Mesenchymal stem cell (in vitro differentiated cells and primary cell): ENCODE measurements at regions not wholly inside any gene's neighbourhood (a gene's known extent, or its start where the extent isn't known, plus 50 kb on each side); places are given as distances from the start of the nearest gene placed in this dataset.

ENCODE experiments used
- DNase-seq: peaks from one replicate; pipeline ENCODE4 v3.0.0-alpha.2; 2013
- H2AFZ ChIP-seq: one replicate; pipeline ENCODE4 v1.6.1; 2013; ENCODE audit warnings: low read depth, mild to moderate bottlenecking, control low read depth, inconsistent platforms, low read length, moderate library complexity
- H2AK5ac ChIP-seq: 2 replicates; pipeline ENCODE4 v1.6.1; 2013; ENCODE audit warnings: low read length, moderate library complexity, mild to moderate bottlenecking, inconsistent platforms; ENCODE audit not compliant: severe bottlenecking
- H2BK120ac ChIP-seq: one replicate; pipeline ENCODE4 v1.6.1; 2013; ENCODE audit warnings: low read depth, mild to moderate bottlenecking, inconsistent platforms, low read length, moderate library complexity
- H2BK12ac ChIP-seq, 2 experiments: one replicate each; pipeline ENCODE4 v1.6.1; 2013; ENCODE audit warnings: inconsistent platforms in 2 of 2, low read length in 2 of 2, mild to moderate bottlenecking in 2 of 2, moderate library complexity in 2 of 2, control low read depth in 1 of 2
- H2BK15ac ChIP-seq: one replicate; pipeline ENCODE4 v1.6.1; 2013; ENCODE audit warnings: mild to moderate bottlenecking, low read depth, inconsistent platforms; ENCODE audit not compliant: poor library complexity, severe bottlenecking
- H2BK5ac ChIP-seq: 2 replicates; pipeline ENCODE4 v1.6.1; 2013; ENCODE audit warnings: low read depth, mild to moderate bottlenecking, low read length, control low read depth, inconsistent platforms; ENCODE audit not compliant: poor library complexity, severe bottlenecking
- H3K14ac ChIP-seq, 2 experiments: one replicate each; pipeline ENCODE4 v1.6.1; 2013; ENCODE audit warnings: inconsistent platforms in 2 of 2, low read length in 2 of 2, control low read depth in 1 of 2, mild to moderate bottlenecking in 1 of 2, moderate library complexity in 1 of 2
- H3K18ac ChIP-seq, 2 experiments: one replicate each; pipeline ENCODE4 v1.6.1; 2013; ENCODE audit warnings: inconsistent platforms in 2 of 2, low read length in 2 of 2, control low read depth in 1 of 2, low read depth in 1 of 2, mild to moderate bottlenecking in 1 of 2
- H3K23ac ChIP-seq, 2 experiments: one replicate each; pipeline ENCODE4 v1.6.1; 2013; ENCODE audit warnings: inconsistent platforms in 2 of 2, low read length in 2 of 2, mild to moderate bottlenecking in 2 of 2, moderate library complexity in 2 of 2, control low read depth in 1 of 2
- H3K27ac ChIP-seq: 2 replicates; pipeline ENCODE4 v1.5.1; 2013; ENCODE audit warnings: mild to moderate bottlenecking, moderate library complexity, low read length, control low read depth, inconsistent platforms; ENCODE audit not compliant: poor library complexity, severe bottlenecking
- H3K27me3 ChIP-seq, 2 experiments: 2 replicates each; pipeline versions ENCODE4 v1.6.1 to v1.7.0; 2013; ENCODE audit warnings: low read length in 2 of 2, mild to moderate bottlenecking in 2 of 2, moderate library complexity in 2 of 2, control low read depth in 1 of 2, inconsistent platforms in 1 of 2; ENCODE audit not compliant: control insufficient read depth in 1 of 2, insufficient read depth in 1 of 2
- H3K36me3 ChIP-seq, 2 experiments: 2 replicates each; pipeline versions ENCODE4 v1.6.1 to v1.7.0; 2013; ENCODE audit warnings: low read length in 2 of 2, control low read depth in 1 of 2, inconsistent platforms in 1 of 2, low read depth in 1 of 2, mild to moderate bottlenecking in 1 of 2; ENCODE audit not compliant: insufficient read depth in 2 of 2, control insufficient read depth in 1 of 2
- H3K4ac ChIP-seq, 2 experiments: one replicate each; pipeline ENCODE4 v1.6.1; 2013; ENCODE audit warnings: inconsistent platforms in 2 of 2, low read length in 2 of 2, mild to moderate bottlenecking in 2 of 2, moderate library complexity in 2 of 2, control low read depth in 1 of 2, low read depth in 1 of 2
- H3K4me1 ChIP-seq: 2 replicates; pipeline ENCODE4 v1.6.1; 2013; ENCODE audit warnings: low read depth, low read length, control low read depth; ENCODE audit not compliant: control insufficient read depth, insufficient read depth
- H3K4me2 ChIP-seq: 2 replicates; pipeline ENCODE4 v1.6.1; 2013; ENCODE audit warnings: low read length, mild to moderate bottlenecking, inconsistent platforms; ENCODE audit not compliant: poor library complexity, severe bottlenecking
- H3K4me3 ChIP-seq, 2 experiments: 2 replicates each; pipeline versions ENCODE4 v1.5.1 to v1.7.0; 2013; ENCODE audit warnings: low read length in 2 of 2, mild to moderate bottlenecking in 2 of 2, control low read depth in 1 of 2, low read depth in 1 of 2; ENCODE audit not compliant: insufficient read depth in 1 of 2
- H3K79me1 ChIP-seq: replicated peaks from 2 replicates; pipeline ENCODE4 v1.6.1; 2013; ENCODE audit warnings: mild to moderate bottlenecking, control low read depth, low read length, inconsistent platforms; ENCODE audit not compliant: poor library complexity, severe bottlenecking
- H3K9ac ChIP-seq: 2 replicates; pipeline ENCODE4 v1.7.0; 2013; ENCODE audit warnings: mild to moderate bottlenecking, low read length, moderate library complexity
- H3K9me3 ChIP-seq: 2 replicates; pipeline ENCODE4 v1.7.0; 2013; ENCODE audit warnings: mild to moderate bottlenecking, low read length; ENCODE audit not compliant: control insufficient read depth
- H4K8ac ChIP-seq: one replicate; pipeline ENCODE4 v1.6.1; 2013; ENCODE audit warnings: inconsistent platforms, mild to moderate bottlenecking, low read length, moderate library complexity
- H4K91ac ChIP-seq: one replicate; pipeline ENCODE4 v1.6.1; 2013; ENCODE audit warnings: mild to moderate bottlenecking, low read length, inconsistent platforms
- WGBS: methylation state at CpG from one replicate; pipeline ENCODE4 v1.1.7; 2013; ENCODE audit warnings: mixed read lengths; 5-methylcytosine and 5-hydroxymethylcytosine counted together

- no peak overlapping the region for H2AK5ac ChIP-seq
- no peak overlapping the region for H3K27ac ChIP-seq
- H3K4me2 ChIP-seq: no peak overlapping the region
- no peak for DNase-seq
- no peaks in the 10 kb centered on the region for H3K79me1 ChIP-seq
- 94% methylated on average over 4 of the region's 4 CpGs for WGBS
- H2BK5ac ChIP-seq: no peak overlapping the region
- no peak overlapping the region for H3K9ac ChIP-seq
- H2BK120ac ChIP-seq: no peak overlapping the region
- no peaks in the 10 kb centered on the region for H3K36me3 ChIP-seq
- H3K23ac ChIP-seq: peak overlapping the region in 1 of 2 experiments; percentile 46
- peaks cover 0 to 25% of the 10 kb centered on the region in 2 experiments for H3K27me3 ChIP-seq
- no peaks in the 10 kb centered on the region for H3K4me1 ChIP-seq
- H3K9me3 ChIP-seq: no peaks in the 10 kb centered on the region
- no peak overlapping the region for H2BK15ac ChIP-seq
- H2BK12ac ChIP-seq: no peak overlapping the region
- H3K4me3 ChIP-seq: no peak overlapping the region
- peak overlapping the region in 1 of 2 experiments; percentile 5 for H3K18ac ChIP-seq
- peak overlapping the region in 1 of 2 experiments; percentile 77 for H3K14ac ChIP-seq
- no peak overlapping the region for H2AFZ ChIP-seq
- no peak overlapping the region for H4K8ac ChIP-seq
- H3K4ac ChIP-seq: no peak overlapping the region
- H4K91ac ChIP-seq: no peak overlapping the region
These were observed 392.9 kb upstream of the RUNX1 start for GRCh38 chr21:35441868-35442582.

- Histone ChIP-seq H3K27me3 (peaks cover 0 to 25% of the 10 kb centered on the region in 2 experiments), H4K91ac (no peak overlapping the region), H2BK15ac (no peak overlapping the region), H3K4me3 (no peak overlapping the region), H3K4ac (no peak overlapping the region), H3K9ac (no peak overlapping the region), H3K23ac (no peak overlapping the region), H3K14ac (no peak overlapping the region), H3K36me3 (no peaks in the 10 kb centered on the region), H2BK120ac (no peak overlapping the region), H2AK5ac (no peak overlapping the region), H3K4me1 (no peaks in the 10 kb centered on the region), H3K18ac (no peak overlapping the region), H3K79me1 (no peaks in the 10 kb centered on the region), H3K27ac (no peak overlapping the region), H3K4me2 (no peak overlapping the region), H2BK5ac (no peak overlapping the region), H3K9me3 (peaks cover 12% of the 10 kb centered on the region), H2AFZ (no peak overlapping the region), H4K8ac (no peak overlapping the region), H2BK12ac (no peak overlapping the region)
- 49% methylated on average over 5 of the region's 6 CpGs for WGBS
- DNase-seq: no peak
These were observed 389.7 kb upstream of the RUNX1 start for GRCh38 chr21:35438643-35439404.

- no peak overlapping the region for H3K4ac ChIP-seq
- no peak overlapping the region for H2BK5ac ChIP-seq
- H3K9me3 ChIP-seq: peaks cover 19% of the 10 kb centered on the region
- no peak overlapping the region for H2BK12ac ChIP-seq
- no peaks in the 10 kb centered on the region for H3K4me1 ChIP-seq
- DNase-seq: no peak
- H3K4me2 ChIP-seq: no peak overlapping the region
- H3K79me1 ChIP-seq: no peaks in the 10 kb centered on the region
- H3K23ac ChIP-seq: no peak overlapping the region
- no peak overlapping the region for H3K27ac ChIP-seq
- H3K9ac ChIP-seq: no peak overlapping the region
- no peak overlapping the region for H3K4me3 ChIP-seq
- H3K27me3 ChIP-seq: peaks cover 0 to 24% of the 10 kb centered on the region in 2 experiments
- H4K8ac ChIP-seq: no peak overlapping the region
- H3K18ac ChIP-seq: no peak overlapping the region
- no peak overlapping the region for H4K91ac ChIP-seq
- no peak overlapping the region for H2AFZ ChIP-seq
- no peaks in the 10 kb centered on the region for H3K36me3 ChIP-seq
- no peak overlapping the region for H3K14ac ChIP-seq
- H2BK15ac ChIP-seq: no peak overlapping the region
- H2AK5ac ChIP-seq: no peak overlapping the region
- H2BK120ac ChIP-seq: no peak overlapping the region
These were observed 388.8 kb upstream of the RUNX1 start for GRCh38 chr21:35437941-35438340.

- Histone ChIP-seq H2AFZ (no peak overlapping the region), H3K4me3 (no peak overlapping the region), H2AK5ac (no peak overlapping the region), H3K4ac (no peak overlapping the region), H3K14ac (no peak overlapping the region), H3K23ac (no peak overlapping the region), H3K4me2 (no peak overlapping the region), H3K36me3 (no peaks in the 10 kb centered on the region), H2BK15ac (no peak overlapping the region), H3K27ac (no peak overlapping the region), H4K91ac (no peak overlapping the region), H3K9me3 (peaks cover 29% of the 10 kb centered on the region), H2BK5ac (no peak overlapping the region), H3K4me1 (no peaks in the 10 kb centered on the region), H2BK120ac (no peak overlapping the region), H3K9ac (no peak overlapping the region), H3K79me1 (no peaks in the 10 kb centered on the region), H3K18ac (no peak overlapping the region), H3K27me3 (peaks cover 0 to 15% of the 10 kb centered on the region in 2 experiments), H2BK12ac (no peak overlapping the region), H4K8ac (no peak overlapping the region)
- WGBS: no CpG with 5 or more reads among the region's 1 CpG
- DNase-seq: no peak
These were observed 387.8 kb upstream of the RUNX1 start for GRCh38 chr21:35436899-35437298.
